OCI-LY1 (cell line): ENCODE measurements at regions not wholly inside any gene's neighbourhood (a gene's known extent, or its start where the extent isn't known, plus 50 kb on each side); places are given as distances from the start of the nearest gene placed in this dataset.

Experiments used
- H2AFZ ChIP-seq: fragments of 200-600 bp; sonication (generic), shearing (Covaris generic); 2 replicates; pipeline ENCODE4 v1.6.0; 2014; ENCODE audit warnings: antibody characterized with exemption, mild to moderate bottlenecking, low read length
- H3F3A ChIP-seq: fragments of 200-600 bp; sonication (generic), shearing (Covaris generic); 2 replicates; pipeline ENCODE4 v1.6.0; 2014; ENCODE audit warnings: mild to moderate bottlenecking, antibody characterized with exemption, low read length, moderate library complexity; ENCODE audit not compliant: insufficient read depth
- H3K27ac ChIP-seq: fragments of 200-600 bp; sonication (generic); 2 replicates; pipeline ENCODE4 v1.5.1; 2014; ENCODE audit warnings: low read length, mixed run types, mild to moderate bottlenecking, low read depth; ENCODE audit not compliant: poor library complexity, severe bottlenecking
- H3K27me3 ChIP-seq: fragments of 200-600 bp; sonication (generic); 2 replicates; pipeline ENCODE4 v1.6.0; 2014; ENCODE audit warnings: antibody characterized with exemption, mild to moderate bottlenecking, low read length, moderate library complexity; ENCODE audit not compliant: insufficient read depth
- H3K36me3 ChIP-seq: fragments of 200-600 bp; sonication (generic); 2 replicates; pipeline ENCODE4 v1.6.1; 2014; ENCODE audit warnings: mild to moderate bottlenecking, antibody characterized with exemption, low read length, moderate library complexity, mixed read lengths; ENCODE audit not compliant: insufficient read depth
- H3K4me1 ChIP-seq: fragments of 200-600 bp; sonication (generic); 2 replicates; pipeline ENCODE4 v1.5.1; 2014; ENCODE audit warnings: mild to moderate bottlenecking, low read length, moderate library complexity; ENCODE audit not compliant: insufficient read depth, severe bottlenecking
- H3K4me2 ChIP-seq: fragments of 200-600 bp; sonication (generic), shearing (Covaris generic); 2 replicates; pipeline ENCODE4 v1.6.1; 2014; ENCODE audit warnings: low read length
- H3K4me3 ChIP-seq: fragments of 200-600 bp; sonication (generic); 2 replicates; pipeline ENCODE4 v1.5.1; 2014; ENCODE audit warnings: low read length, low read depth, mild to moderate bottlenecking, mixed read lengths; ENCODE audit not compliant: poor library complexity, severe bottlenecking
- H3K79me2 ChIP-seq: fragments of 200-600 bp; shearing (Covaris generic); 2 replicates; pipeline ENCODE4 v1.6.1; 2016; ENCODE audit warnings: mixed run types, low read length, mixed read lengths; ENCODE audit not compliant: insufficient read depth
- H3K9ac ChIP-seq: fragments of 200-600 bp; sonication (generic), shearing (Covaris generic); 2 replicates; pipeline ENCODE4 v1.6.1; 2014; ENCODE audit warnings: mild to moderate bottlenecking, low read length, mixed read lengths
- H3K9me2 ChIP-seq: fragments of 200-600 bp; sonication (generic), shearing (Covaris generic); 2 replicates; pipeline ENCODE4 v1.6.1; 2014; ENCODE audit warnings: low read depth, mild to moderate bottlenecking, low read length, mixed read lengths
- H3K9me3 ChIP-seq: fragments of 200-600 bp; shearing (Covaris generic); 2 replicates; pipeline ENCODE4 v1.6.1; 2014; ENCODE audit warnings: low read length, mixed read lengths
- H4K20me1 ChIP-seq: fragments of 200-600 bp; sonication (generic), shearing (Covaris generic); 2 replicates; pipeline ENCODE4 v1.6.0; 2016; ENCODE audit warnings: mild to moderate bottlenecking, low read length; ENCODE audit not compliant: insufficient read depth
- CTCF ChIP-seq: fragments of 200-600 bp; sonication (generic), shearing (Covaris generic); IDR thresholded peaks from 2 replicates; pipeline ENCODE4 v1.5.1; 2017; ENCODE audit warnings: mild to moderate bottlenecking, antibody characterized with exemption, low read length, moderate library complexity, mixed read lengths
- EZH2 ChIP-seq: fragments of 200-600 bp; sonication (generic), shearing (Covaris generic); IDR thresholded peaks from 2 replicates; pipeline ENCODE4 v1.8.0; 2017; ENCODE audit warnings: borderline replicate concordance, mixed run types, mild to moderate bottlenecking, antibody characterized with exemption, low read length, moderate library complexity, mixed read lengths

- H3K27ac ChIP-seq = no peak overlapping the region
- no peak overlapping the region for H3K4me2 ChIP-seq
- H3K79me2 ChIP-seq = no peaks in the 10 kb centered on the region
- H3K9me2 ChIP-seq = no peaks in the 10 kb centered on the region
- 0 out of 2 replicates have a peak, but pooled peaks cover 4% of the 10 kb centered on the region for H3K27me3 ChIP-seq
- no peak for TF ChIP-seq CTCF
- TF ChIP-seq EZH2 = no peak
- H3K9ac ChIP-seq = no peak overlapping the region
- no peaks in the 10 kb centered on the region for H4K20me1 ChIP-seq
- no peaks in the 10 kb centered on the region for H3F3A ChIP-seq
- H3K4me3 ChIP-seq = no peak overlapping the region
- no peaks in the 10 kb centered on the region for H3K9me3 ChIP-seq
- no peaks in the 10 kb centered on the region for H3K36me3 ChIP-seq
- no peak overlapping the region for H2AFZ ChIP-seq
- no peaks in the 10 kb centered on the region for H3K4me1 ChIP-seq
These were observed 67.3 kb upstream of the TSHZ2 start for GRCh38 chr20:52904837-52905236.

GRCh38 chr20:52899041-52899608, 73.0 kb upstream of the TSHZ2 start:
- H3K79me2 ChIP-seq = no peaks in the 10 kb centered on the region
- H4K20me1 ChIP-seq = no peaks in the 10 kb centered on the region
- H3K36me3 ChIP-seq = no peaks in the 10 kb centered on the region
- no peaks in the 10 kb centered on the region for H3K9me2 ChIP-seq
- no peaks in the 10 kb centered on the region for H3K4me1 ChIP-seq
- no peak for TF ChIP-seq CTCF
- TF ChIP-seq EZH2 = no peak
- H3K27me3 ChIP-seq = no peaks in the 10 kb centered on the region
- no peak overlapping the region for H2AFZ ChIP-seq
- no peak overlapping the region for H3K27ac ChIP-seq
- H3K9ac ChIP-seq = no peak overlapping the region
- H3K9me3 ChIP-seq = no peaks in the 10 kb centered on the region
- H3K4me2 ChIP-seq = no peak overlapping the region
- H3K4me3 ChIP-seq = no peak overlapping the region
- no peaks in the 10 kb centered on the region for H3F3A ChIP-seq

- TF ChIP-seq EZH2 (no peak), CTCF (no peak)
- Histone ChIP-seq H3F3A (no peaks in the 10 kb centered on the region), H3K4me1 (no peaks in the 10 kb centered on the region), H3K9ac (no peak overlapping the region), H2AFZ (no peak overlapping the region), H3K36me3 (no peaks in the 10 kb centered on the region), H3K9me2 (no peaks in the 10 kb centered on the region), H3K27me3 (no peaks in the 10 kb centered on the region), H4K20me1 (no peaks in the 10 kb centered on the region), H3K79me2 (no peaks in the 10 kb centered on the region), H3K27ac (no peak overlapping the region), H3K4me2 (no peak overlapping the region), H3K4me3 (no peak overlapping the region), H3K9me3 (no peaks in the 10 kb centered on the region)
These were observed 75.8 kb upstream of the TSHZ2 start for GRCh38 chr20:52896348-52896747.
